HEK293T (cell line): ENCODE measurements at regions not wholly inside any gene's neighbourhood (a gene's known extent, or its start where the extent isn't known, plus 50 kb on each side); places are given as distances from the start of the nearest gene placed in this dataset.

Experiments used
- CTCF ChIA-PET: fragments of 350-600 bp; formaldehyde crosslinking; extraction: SDS; loops from one replicate; lab custom pipeline; 2021; ENCODE audit warnings: antibody characterized with exemption, inconsistent platforms; lab: Yijun Ruan, JAX
- POLR2A ChIA-PET: fragments of 350-600 bp; formaldehyde crosslinking; extraction: SDS; loops from one replicate; lab custom pipeline; 2020; ENCODE audit warnings: antibody characterized with exemption, inconsistent platforms; lab: Yijun Ruan, JAX
- DNase-seq: peaks from one replicate; pipeline ENCODE4 v3.0.0; 2012; ENCODE audit warnings: mixed read lengths; ENCODE audit errors: extremely low spot score
- ARNT ChIP-seq: fragments of 450-650 bp; IDR thresholded peaks from 2 replicates; pipeline ENCODE4 v1.6.1; 2017; ENCODE audit warnings: mild to moderate bottlenecking
- BHLHE40 ChIP-seq: fragments of 450-650 bp; IDR thresholded peaks from 2 replicates; pipeline ENCODE4 v1.6.1; 2016; ENCODE audit warnings: mild to moderate bottlenecking, moderate library complexity, borderline replicate concordance
- CTBP1 ChIP-seq: fragments of 450-650 bp; IDR thresholded peaks from 2 replicates; pipeline ENCODE4 v1.6.1; 2016; ENCODE audit warnings: borderline replicate concordance
- ELF4 ChIP-seq: fragments of 450-650 bp; IDR thresholded peaks from 2 replicates; pipeline ENCODE4 v1.6.1; 2017; ENCODE audit warnings: antibody characterized with exemption
- FOXA1 ChIP-seq: fragments of 450-650 bp; IDR thresholded peaks from 2 replicates; pipeline ENCODE4 v1.6.1; 2016; ENCODE audit warnings: mild to moderate bottlenecking
- FOXK2 ChIP-seq: fragments of 450-650 bp; IDR thresholded peaks from 2 replicates; pipeline ENCODE4 v1.6.1; 2016; ENCODE audit warnings: mild to moderate bottlenecking
- FOXM1 ChIP-seq: fragments of 450-650 bp; IDR thresholded peaks from 2 replicates; pipeline ENCODE4 v1.6.1; 2017; ENCODE audit warnings: mild to moderate bottlenecking, borderline replicate concordance
- HDGF ChIP-seq: fragments of 450-650 bp; IDR thresholded peaks from 2 replicates; pipeline ENCODE4 v1.6.1; 2017; ENCODE audit warnings: antibody characterized with exemption, borderline replicate concordance
- L3MBTL2 ChIP-seq: fragments of 450-650 bp; conservative IDR thresholded peaks from 2 replicates; pipeline ENCODE4 v1.6.1; 2016; ENCODE audit warnings: mild to moderate bottlenecking
- LEF1 ChIP-seq: fragments of 450-650 bp; IDR thresholded peaks from 2 replicates; pipeline ENCODE4 v1.6.1; 2017; ENCODE audit warnings: mild to moderate bottlenecking, borderline replicate concordance
- NFRKB ChIP-seq: fragments of 450-650 bp; IDR thresholded peaks from 2 replicates; pipeline ENCODE4 v1.6.1; 2016; ENCODE audit warnings: mild to moderate bottlenecking, moderate library complexity
- SP1 ChIP-seq: fragments of 450-650 bp; IDR thresholded peaks from 2 replicates; pipeline ENCODE4 v1.6.1; 2017
- SUZ12 ChIP-seq: fragments of 450-650 bp; IDR thresholded peaks from 2 replicates; pipeline ENCODE4 v1.6.1; 2016; ENCODE audit warnings: mild to moderate bottlenecking
- TARDBP ChIP-seq: fragments of 450-650 bp; IDR thresholded peaks from 2 replicates; pipeline ENCODE4 v1.6.1; 2016
- ZNF384 ChIP-seq: fragments of 450-650 bp; IDR thresholded peaks from 2 replicates; pipeline ENCODE4 v1.6.1; 2016
- TF ChIP-seq, protein P1 (sequence below): fragments of 450-650 bp; IDR thresholded peaks from 2 replicates; pipeline ENCODE4 v1.6.1; 2016

DNA sequence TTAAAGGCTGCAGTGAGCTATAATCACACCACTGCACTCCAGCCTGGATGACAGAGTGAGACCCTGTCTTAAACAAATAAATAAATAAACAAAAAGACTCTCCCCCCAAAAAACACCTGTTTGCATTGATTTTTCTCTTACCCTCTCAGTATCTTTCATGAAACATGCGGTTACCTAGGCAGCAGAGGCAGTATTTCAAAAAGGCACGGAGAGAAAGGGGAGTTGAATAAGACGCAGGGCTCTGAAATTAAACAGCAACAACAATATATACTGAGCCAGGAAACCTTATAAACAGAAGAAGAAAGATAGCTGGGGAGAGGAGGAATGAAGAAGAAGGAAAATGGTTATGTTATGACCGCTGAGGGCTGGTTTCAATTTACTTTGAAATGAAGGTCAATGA, 277.6 kb downstream of the BTG1 start:
- ChIA-PET CTCF (no interaction called here), POLR2A (no interaction called here)
- DNase-seq = no peak
- TF ChIP-seq TARDBP = no peak
- TF ChIP-seq ARNT = no peak
- TF ChIP-seq FOXM1 = no peak
- TF ChIP-seq HDGF = no peak
- TF ChIP-seq BHLHE40 = no peak
- no peak for TF ChIP-seq L3MBTL2
- no peak for TF ChIP-seq SP1
- TF ChIP-seq SUZ12 = no peak

DNA sequence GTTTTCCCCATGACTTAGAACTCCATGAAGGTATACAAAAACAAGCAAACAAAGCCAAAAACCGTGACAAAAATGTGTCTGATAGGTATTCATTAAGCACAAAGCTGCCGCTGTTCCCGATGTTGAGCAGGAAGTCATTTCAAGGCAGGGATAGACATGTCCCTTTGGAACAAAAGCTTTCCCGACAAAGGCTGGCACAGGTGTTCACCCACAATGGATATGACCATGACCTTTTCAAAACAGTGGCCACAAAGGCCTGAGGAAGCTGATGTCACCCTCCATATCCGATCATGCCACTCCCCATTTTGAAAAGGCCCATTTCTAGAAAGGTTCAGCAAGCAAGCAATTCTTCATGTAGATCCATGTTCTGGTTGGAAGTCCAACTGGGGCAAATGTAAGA, 279.1 kb downstream of the BTG1 start:
- ChIA-PET POLR2A (no interaction called here), CTCF (interaction anchor here (0.5 kb wide), 1 partner anchor 16 kb away, joined by 3 read pairs; no protein-coding TSS in a partner anchor)
- DNase-seq = no peak
- TF ChIP-seq CTBP1 (no peak), L3MBTL2 (no peak), TARDBP (no peak), LEF1 (no peak), FOXK2 (no peak), NFRKB (no peak), ELF4 (no peak), ARNT (no peak), FOXM1 (no peak)

DNA sequence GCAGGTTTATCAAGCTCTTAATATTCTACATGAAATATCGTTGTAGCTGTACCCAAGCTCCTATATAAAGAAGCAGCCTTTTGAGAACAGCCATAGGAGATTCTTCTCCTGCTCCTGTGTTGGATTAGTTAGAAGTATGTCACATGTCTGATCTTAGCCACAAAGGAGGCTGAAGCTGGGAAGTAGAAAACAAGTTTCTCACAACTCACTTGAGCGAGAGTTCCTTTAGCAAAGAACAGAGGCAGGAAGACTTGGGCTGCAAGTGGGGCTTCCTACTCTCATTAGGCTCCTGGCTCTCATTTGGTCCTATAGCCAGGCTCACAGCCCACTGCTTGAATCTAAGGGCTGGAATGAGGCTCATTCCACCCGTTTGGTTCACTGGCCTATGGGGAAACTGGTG, 281.9 kb downstream of the BTG1 start:
- TF ChIP-seq ELF4 (no peak), FOXA1 (no peak), L3MBTL2 (no peak)
- ChIA-PET CTCF (no interaction called here), POLR2A (no interaction called here)
- DNase-seq = no peak

DNA sequence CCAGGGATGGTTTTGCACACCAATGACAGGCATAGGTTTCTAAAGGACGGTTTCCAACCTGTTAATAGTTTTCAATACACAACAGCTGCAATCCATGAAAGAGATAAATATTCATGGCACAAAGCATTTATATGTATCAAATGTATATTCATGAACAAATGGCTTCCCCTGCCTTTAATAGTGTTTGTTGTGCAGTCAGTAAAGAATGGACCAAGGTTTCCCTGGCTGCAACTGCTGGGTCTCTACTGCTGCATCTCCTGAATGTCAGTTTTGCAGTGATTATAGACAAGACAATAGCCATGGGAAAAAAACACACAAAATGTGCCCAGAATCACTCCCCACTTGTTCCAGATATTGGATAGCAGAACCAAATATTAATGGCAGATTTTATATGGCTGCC, 284.1 kb downstream of the BTG1 start:
- TF ChIP-seq SP1 = no peak
- no peak for TF ChIP-seq CTBP1
- CTCF ChIA-PET = no interaction called here
- POLR2A ChIA-PET = no interaction called here
- DNase-seq = no peak

DNA sequence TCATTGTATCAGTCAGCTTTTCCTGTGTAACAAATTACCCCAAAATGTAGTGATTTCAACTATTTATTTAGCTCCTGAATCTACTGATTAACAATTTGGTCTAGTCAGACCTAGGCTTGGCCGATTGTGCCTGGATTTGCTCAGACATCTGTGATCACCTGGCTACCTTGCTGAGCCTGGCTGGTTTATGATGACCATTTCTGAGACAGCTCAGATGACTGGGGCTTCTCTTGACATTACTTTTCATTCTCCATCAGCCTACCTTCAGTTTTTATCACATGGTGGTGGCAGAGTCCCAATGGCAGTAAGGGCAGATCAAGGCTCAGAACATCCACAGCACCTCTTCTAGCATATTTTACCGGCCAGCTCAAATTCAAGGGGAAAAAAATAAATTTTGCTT, 286.3 kb downstream of the BTG1 start:
- POLR2A ChIA-PET = no interaction called here
- CTCF ChIA-PET = no interaction called here
- TF ChIP-seq L3MBTL2 (no peak), FOXM1 (no peak), HDGF (no peak), FOXA1 (no peak), BHLHE40 (no peak), SP1 (no peak), LEF1 (no peak), CTBP1 (no peak), ZNF384 (no peak), NFRKB (no peak)
- no peak for DNase-seq

DNA sequence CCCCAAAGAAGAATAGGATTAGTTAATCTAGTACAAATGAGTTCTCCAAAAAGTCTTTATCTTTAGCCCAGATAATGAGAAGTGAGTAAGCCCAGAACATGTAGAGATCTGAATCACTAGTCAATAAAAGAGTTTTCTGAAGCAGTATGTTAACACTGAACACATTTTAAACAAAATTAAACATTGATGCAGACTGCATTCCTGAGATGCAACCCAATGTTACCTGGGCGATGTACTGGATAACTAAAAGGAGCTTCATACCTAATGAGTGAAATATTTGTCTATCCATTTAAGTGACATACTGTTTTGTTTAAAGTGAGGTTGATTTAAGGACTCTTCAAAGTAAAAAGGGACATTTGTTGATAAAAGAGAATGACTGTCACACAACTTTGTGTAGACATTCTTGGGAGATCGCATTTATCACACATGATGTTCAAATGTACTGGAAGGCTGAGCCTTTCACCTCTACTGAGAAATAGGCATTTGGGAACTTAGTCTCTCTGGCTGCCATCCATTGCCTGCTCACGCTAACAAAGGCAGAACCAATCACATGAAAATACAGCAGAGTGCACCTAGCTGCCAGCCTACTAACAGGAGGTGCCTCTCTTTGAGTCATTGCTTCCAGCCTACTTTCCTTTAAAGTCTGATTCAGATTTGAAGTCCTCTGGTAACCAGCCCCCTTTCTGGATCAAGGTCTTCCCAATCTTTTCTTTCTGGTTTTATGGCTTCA, 287.7 kb downstream of the BTG1 start:
- ChIA-PET CTCF (no interaction called here), POLR2A (no interaction called here)

DNA sequence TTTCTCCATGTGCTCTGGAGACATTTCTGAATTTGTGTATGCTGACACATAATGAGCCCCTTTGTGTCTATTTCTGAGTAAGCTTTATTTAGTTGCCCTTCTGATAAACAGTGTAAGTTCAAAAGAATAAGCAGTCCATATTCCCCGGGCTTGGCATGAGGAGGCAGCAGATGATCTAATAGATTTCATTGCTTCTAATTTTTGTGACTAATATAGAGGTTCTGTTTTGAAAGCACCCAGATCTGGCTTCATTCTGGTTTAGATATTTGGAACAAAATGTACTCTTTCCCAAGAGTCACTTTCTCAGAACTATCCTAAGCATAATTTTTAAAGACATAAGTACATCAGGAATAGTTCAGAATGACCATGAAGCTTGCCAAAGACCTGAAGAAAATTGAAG, 290.9 kb downstream of the BTG1 start:
- no peak for DNase-seq
- ChIA-PET CTCF (no interaction called here), POLR2A (no interaction called here)
- TF ChIP-seq CTBP1 (no peak), FOXA1 (no peak), ZNF384 (no peak), L3MBTL2 (no peak), FOXM1 (no peak), HDGF (no peak), LEF1 (no peak), ARNT (no peak), FOXK2 (no peak), SP1 (no peak), BHLHE40 (no peak), ELF4 (no peak), TARDBP (no peak), SUZ12 (no peak), NFRKB (no peak)
- TF ChIP-seq, protein P1, sequence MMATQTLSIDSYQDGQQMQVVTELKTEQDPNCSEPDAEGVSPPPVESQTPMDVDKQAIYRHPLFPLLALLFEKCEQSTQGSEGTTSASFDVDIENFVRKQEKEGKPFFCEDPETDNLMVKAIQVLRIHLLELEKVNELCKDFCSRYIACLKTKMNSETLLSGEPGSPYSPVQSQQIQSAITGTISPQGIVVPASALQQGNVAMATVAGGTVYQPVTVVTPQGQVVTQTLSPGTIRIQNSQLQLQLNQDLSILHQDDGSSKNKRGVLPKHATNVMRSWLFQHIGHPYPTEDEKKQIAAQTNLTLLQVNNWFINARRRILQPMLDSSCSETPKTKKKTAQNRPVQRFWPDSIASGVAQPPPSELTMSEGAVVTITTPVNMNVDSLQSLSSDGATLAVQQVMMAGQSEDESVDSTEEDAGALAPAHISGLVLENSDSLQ = no peak

More for the DNA sequence above, 287.7 kb downstream of the BTG1 start:
- no peak for TF ChIP-seq LEF1
- no peak for TF ChIP-seq HDGF
- no peak for TF ChIP-seq ELF4
- no peak for TF ChIP-seq BHLHE40
- no peak for TF ChIP-seq CTBP1
- TF ChIP-seq NFRKB = no peak
- no peak for TF ChIP-seq ZNF384
- TF ChIP-seq SUZ12 = no peak
- no peak for TF ChIP-seq FOXA1
- TF ChIP-seq ARNT = no peak
- no peak for DNase-seq
